HEK293 (cell line): ENCODE measurements at regions not wholly inside any gene's neighbourhood (a gene's known extent, or its start where the extent isn't known, plus 50 kb on each side); places are given as distances from the start of the nearest gene placed in this dataset.

ENCODE experiments used
- ZNF146 ChIP-seq: fragments of 450-650 bp; formaldehyde crosslinking; IDR thresholded peaks from 2 replicates; pipeline ENCODE4 v1.5.1; 2016; ENCODE audit warnings: missing biosample characterization, missing genetic modification characterization
- ZNF280D ChIP-seq: fragments of 450-650 bp; formaldehyde crosslinking; IDR thresholded peaks from 2 replicates; pipeline ENCODE4 v1.5.1; 2016; ENCODE audit warnings: missing biosample characterization, missing genetic modification characterization
- ZNF701 ChIP-seq: fragments of 450-650 bp; formaldehyde crosslinking; IDR thresholded peaks from 2 replicates; pipeline ENCODE4 v1.5.1; 2016; ENCODE audit warnings: missing biosample characterization, missing genetic modification characterization
- TF ChIP-seq, protein P1 (sequence below): fragments of 450-650 bp; formaldehyde crosslinking; IDR thresholded peaks from 2 replicates; pipeline ENCODE4 v1.5.1; 2016; ENCODE audit warnings: missing biosample characterization, missing genetic modification characterization
- TF ChIP-seq, protein P2 (sequence below): fragments of 450-650 bp; formaldehyde crosslinking; IDR thresholded peaks from 2 replicates; pipeline ENCODE4 v1.5.1; 2016; ENCODE audit warnings: missing biosample characterization, missing genetic modification characterization
- TF ChIP-seq, protein P3 (sequence below): fragments of 450-650 bp; formaldehyde crosslinking; IDR thresholded peaks from 2 replicates; pipeline ENCODE4 v1.5.1; 2016; ENCODE audit warnings: missing biosample characterization, missing genetic modification characterization

DNA sequence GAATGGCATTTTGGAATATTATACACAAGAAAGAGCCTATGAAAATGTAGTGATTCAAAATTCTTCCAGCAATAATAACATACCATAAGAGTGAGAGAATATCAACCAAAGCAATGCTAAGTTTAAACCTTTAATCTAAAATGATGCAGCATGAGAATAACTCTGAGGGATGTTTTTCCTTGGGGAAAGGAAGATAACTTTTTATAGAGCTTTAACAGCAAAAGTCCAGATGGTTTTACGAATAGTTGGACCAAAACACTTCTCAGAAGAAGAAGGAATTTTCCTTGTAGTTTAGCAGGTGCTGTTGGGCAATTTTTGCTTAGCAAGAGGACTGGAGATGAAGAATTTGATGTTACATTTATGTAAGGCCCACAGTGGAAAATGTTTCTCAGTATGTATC, 1503.2 kb downstream of the HACE1 start:
- TF ChIP-seq, protein P1, sequence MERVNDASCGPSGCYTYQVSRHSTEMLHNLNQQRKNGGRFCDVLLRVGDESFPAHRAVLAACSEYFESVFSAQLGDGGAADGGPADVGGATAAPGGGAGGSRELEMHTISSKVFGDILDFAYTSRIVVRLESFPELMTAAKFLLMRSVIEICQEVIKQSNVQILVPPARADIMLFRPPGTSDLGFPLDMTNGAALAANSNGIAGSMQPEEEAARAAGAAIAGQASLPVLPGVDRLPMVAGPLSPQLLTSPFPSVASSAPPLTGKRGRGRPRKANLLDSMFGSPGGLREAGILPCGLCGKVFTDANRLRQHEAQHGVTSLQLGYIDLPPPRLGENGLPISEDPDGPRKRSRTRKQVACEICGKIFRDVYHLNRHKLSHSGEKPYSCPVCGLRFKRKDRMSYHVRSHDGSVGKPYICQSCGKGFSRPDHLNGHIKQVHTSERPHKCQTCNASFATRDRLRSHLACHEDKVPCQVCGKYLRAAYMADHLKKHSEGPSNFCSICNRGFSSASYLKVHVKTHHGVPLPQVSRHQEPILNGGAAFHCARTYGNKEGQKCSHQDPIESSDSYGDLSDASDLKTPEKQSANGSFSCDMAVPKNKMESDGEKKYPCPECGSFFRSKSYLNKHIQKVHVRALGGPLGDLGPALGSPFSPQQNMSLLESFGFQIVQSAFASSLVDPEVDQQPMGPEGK (tag by site-specific recombination): no peak
- TF ChIP-seq, protein P2, sequence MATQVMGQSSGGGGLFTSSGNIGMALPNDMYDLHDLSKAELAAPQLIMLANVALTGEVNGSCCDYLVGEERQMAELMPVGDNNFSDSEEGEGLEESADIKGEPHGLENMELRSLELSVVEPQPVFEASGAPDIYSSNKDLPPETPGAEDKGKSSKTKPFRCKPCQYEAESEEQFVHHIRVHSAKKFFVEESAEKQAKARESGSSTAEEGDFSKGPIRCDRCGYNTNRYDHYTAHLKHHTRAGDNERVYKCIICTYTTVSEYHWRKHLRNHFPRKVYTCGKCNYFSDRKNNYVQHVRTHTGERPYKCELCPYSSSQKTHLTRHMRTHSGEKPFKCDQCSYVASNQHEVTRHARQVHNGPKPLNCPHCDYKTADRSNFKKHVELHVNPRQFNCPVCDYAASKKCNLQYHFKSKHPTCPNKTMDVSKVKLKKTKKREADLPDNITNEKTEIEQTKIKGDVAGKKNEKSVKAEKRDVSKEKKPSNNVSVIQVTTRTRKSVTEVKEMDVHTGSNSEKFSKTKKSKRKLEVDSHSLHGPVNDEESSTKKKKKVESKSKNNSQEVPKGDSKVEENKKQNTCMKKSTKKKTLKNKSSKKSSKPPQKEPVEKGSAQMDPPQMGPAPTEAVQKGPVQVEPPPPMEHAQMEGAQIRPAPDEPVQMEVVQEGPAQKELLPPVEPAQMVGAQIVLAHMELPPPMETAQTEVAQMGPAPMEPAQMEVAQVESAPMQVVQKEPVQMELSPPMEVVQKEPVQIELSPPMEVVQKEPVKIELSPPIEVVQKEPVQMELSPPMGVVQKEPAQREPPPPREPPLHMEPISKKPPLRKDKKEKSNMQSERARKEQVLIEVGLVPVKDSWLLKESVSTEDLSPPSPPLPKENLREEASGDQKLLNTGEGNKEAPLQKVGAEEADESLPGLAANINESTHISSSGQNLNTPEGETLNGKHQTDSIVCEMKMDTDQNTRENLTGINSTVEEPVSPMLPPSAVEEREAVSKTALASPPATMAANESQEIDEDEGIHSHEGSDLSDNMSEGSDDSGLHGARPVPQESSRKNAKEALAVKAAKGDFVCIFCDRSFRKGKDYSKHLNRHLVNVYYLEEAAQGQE (tag by site-specific recombination): no peak
- TF ChIP-seq, protein P3, sequence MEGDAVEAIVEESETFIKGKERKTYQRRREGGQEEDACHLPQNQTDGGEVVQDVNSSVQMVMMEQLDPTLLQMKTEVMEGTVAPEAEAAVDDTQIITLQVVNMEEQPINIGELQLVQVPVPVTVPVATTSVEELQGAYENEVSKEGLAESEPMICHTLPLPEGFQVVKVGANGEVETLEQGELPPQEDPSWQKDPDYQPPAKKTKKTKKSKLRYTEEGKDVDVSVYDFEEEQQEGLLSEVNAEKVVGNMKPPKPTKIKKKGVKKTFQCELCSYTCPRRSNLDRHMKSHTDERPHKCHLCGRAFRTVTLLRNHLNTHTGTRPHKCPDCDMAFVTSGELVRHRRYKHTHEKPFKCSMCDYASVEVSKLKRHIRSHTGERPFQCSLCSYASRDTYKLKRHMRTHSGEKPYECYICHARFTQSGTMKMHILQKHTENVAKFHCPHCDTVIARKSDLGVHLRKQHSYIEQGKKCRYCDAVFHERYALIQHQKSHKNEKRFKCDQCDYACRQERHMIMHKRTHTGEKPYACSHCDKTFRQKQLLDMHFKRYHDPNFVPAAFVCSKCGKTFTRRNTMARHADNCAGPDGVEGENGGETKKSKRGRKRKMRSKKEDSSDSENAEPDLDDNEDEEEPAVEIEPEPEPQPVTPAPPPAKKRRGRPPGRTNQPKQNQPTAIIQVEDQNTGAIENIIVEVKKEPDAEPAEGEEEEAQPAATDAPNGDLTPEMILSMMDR (tag by site-specific recombination): no peak
- TF ChIP-seq ZNF280D (tag by site-specific recombination): no peak
- TF ChIP-seq ZNF146 (tag by site-specific recombination): no peak
- TF ChIP-seq ZNF701 (tag by site-specific recombination): no peak
